ENCODE measurements at regions not wholly inside any gene's neighbourhood (a gene's known extent, or its start where the extent isn't known, plus 50 kb on each side); places are given as distances from the start of the nearest gene placed in this dataset.

DNA sequence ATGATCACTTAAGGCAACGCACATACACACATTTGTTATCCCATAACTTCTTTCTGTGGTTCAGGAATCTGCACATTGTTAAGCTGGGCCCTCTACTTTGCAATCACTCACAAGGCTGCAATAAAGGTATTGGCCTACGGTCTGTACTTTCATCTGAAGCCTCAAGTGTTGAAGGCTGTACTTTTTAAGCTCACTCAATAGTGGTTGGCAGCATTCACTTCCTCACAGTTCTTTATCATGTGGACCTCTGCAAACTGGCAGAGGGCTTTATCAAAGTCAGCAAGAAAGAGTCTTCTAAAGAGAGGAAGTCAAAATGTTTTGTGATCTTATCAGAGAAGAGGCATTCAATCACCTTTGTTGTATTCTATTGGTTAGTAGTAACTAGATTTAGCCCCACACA, 301.4 kb upstream of the EPHA5 start:
- H2AFZ ChIP-seq (ENCODE audit: low read depth): no peak overlapping the region
- no peaks in the 10 kb centered on the region for H3K79me2 ChIP-seq (ENCODE audit: insufficient read depth)
- H3K9ac ChIP-seq: no peak overlapping the region
- no peaks in the 10 kb centered on the region for H3F3A ChIP-seq (replicated peaks; ENCODE audit: insufficient read depth)
- DNase-seq: no peak
- no peaks in the 10 kb centered on the region for H3K4me1 ChIP-seq (ENCODE audit: control insufficient read depth in 1 of 2, insufficient read depth in 2 of 2, low read depth in 1 of 2, low read length in 1 of 2)
- no peaks in the 10 kb centered on the region for H3K9me3 ChIP-seq
- WGBS (ENCODE audit: low lambda C conversion rate): 15% methylated on average over 2 of the region's 2 CpGs
- H3K4me3 ChIP-seq (ENCODE audit: low read depth in 2 of 2, low read length in 1 of 2): no peak overlapping the region
- no peak overlapping the region for H3K27ac ChIP-seq (ENCODE audit: low read depth in 2 of 2, low read length in 1 of 2)
- TF ChIP-seq MXI1 (IDR thresholded peaks at IDR 0.05; ENCODE audit: low read depth, low read length) (no peak), FOXJ3 (CRISPR knock-in tag; IDR thresholded peaks at IDR 0.05) (no peak)
- H3K27me3 ChIP-seq (ENCODE audit: insufficient read depth): no peaks in the 10 kb centered on the region
- no peaks in the 10 kb centered on the region for H4K20me1 ChIP-seq (ENCODE audit: insufficient read depth)
- H3K9me2 ChIP-seq: no peaks in the 10 kb centered on the region
- POLR2A ChIA-PET: no interaction called here
- CTCF ChIA-PET: no interaction called here
- no peak overlapping the region for H3K4me2 ChIP-seq
- H3K36me3 ChIP-seq (replicated peaks in 1 of 2; ENCODE audit: control insufficient read depth in 1 of 2, insufficient read depth in 2 of 2, low read length in 1 of 2): no peaks in the 10 kb centered on the region

DNA sequence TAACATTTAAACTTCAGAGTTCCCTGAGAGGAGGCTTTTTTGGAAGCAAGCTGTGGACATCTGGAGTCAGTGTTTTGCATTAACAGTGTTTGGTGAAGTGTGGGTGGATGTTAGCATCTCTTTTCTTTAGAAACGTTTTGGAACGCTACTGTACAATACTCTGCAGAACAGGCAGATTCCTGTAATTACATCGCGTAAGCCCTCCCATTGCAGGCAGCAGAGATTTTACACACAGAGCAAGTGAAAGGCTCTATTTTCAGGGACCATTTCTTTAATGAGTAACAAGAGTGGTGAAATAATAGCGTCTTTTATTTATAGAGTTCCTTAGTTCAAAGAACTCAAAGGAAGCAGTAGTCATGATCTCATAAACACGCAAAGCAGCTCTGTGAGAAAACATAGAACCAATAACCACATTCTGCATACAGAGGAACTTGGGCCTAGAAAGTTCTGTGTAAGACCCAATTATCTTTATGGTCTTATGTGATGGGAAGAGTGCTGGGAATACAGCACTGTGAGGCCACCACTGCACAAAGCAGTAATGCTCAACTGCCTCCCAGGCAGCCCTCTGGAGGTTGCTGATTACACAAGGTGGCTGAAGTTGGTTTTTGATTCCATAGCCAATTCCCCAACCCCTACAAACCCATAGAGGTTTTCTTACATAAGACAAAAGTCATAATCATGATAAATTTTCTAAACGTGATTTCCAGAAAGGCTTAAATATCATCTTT, 298.7 kb upstream of the EPHA5 start:
- Histone ChIP-seq H3K36me3 (replicated peaks in 1 of 2; ENCODE audit: control insufficient read depth in 1 of 2, insufficient read depth in 2 of 2, low read length in 1 of 2) (no peaks in the 10 kb centered on the region), H3K27me3 (ENCODE audit: insufficient read depth) (no peaks in the 10 kb centered on the region), H2AFZ (ENCODE audit: low read depth) (no peak overlapping the region), H3K27ac (ENCODE audit: low read depth in 2 of 2, low read length in 1 of 2) (no peak overlapping the region), H3K79me2 (ENCODE audit: insufficient read depth) (no peaks in the 10 kb centered on the region), H3K9ac (no peak overlapping the region), H3K9me2 (no peaks in the 10 kb centered on the region), H4K20me1 (ENCODE audit: insufficient read depth) (no peaks in the 10 kb centered on the region), H3F3A (replicated peaks; ENCODE audit: insufficient read depth) (no peaks in the 10 kb centered on the region), H3K4me3 (ENCODE audit: low read depth in 2 of 2, low read length in 1 of 2) (no peak overlapping the region), H3K4me2 (no peak overlapping the region), H3K4me1 (ENCODE audit: control insufficient read depth in 1 of 2, insufficient read depth in 2 of 2, low read depth in 1 of 2, low read length in 1 of 2) (no peaks in the 10 kb centered on the region), H3K9me3 (no peaks in the 10 kb centered on the region)
- TF ChIP-seq TEAD4 (IDR thresholded peaks at IDR 0.05; ENCODE audit: borderline replicate concordance, insufficient read depth): no peak
- TF ChIP-seq, protein P1, sequence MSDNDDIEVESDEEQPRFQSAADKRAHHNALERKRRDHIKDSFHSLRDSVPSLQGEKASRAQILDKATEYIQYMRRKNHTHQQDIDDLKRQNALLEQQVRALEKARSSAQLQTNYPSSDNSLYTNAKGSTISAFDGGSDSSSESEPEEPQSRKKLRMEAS (IDR thresholded peaks at IDR 0.05; ENCODE audit: low read depth): no peak
- WGBS (ENCODE audit: low lambda C conversion rate): 37% methylated on average over 7 of the region's 7 CpGs
- DNase-seq: no peak
- CTCF ChIA-PET: no interaction called here
- POLR2A ChIA-PET: no interaction called here

DNA sequence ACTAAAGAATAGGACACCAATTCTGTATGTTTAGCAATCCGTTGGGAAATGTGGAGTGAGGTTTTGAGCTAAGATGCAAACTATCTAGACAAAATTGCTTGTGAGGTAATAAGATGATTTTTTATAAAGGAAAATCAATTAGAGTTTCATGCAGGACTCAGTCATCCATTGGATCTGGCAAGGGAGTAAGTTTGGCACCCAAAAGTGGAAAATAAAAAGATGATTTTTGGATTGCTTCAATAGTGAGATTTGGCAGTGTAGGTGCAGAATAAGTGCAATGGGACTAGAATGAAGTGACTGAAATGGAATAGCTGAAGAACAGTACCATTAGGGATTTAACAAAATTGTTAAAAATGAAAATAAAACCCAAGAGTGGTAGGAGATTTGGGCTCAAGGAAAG, 290.5 kb upstream of the EPHA5 start:
- Histone ChIP-seq H3K79me2 (ENCODE audit: insufficient read depth) (no peaks in the 10 kb centered on the region), H3K36me3 (replicated peaks in 1 of 2; ENCODE audit: control insufficient read depth in 1 of 2, insufficient read depth in 2 of 2, low read length in 1 of 2) (no peaks in the 10 kb centered on the region), H3K9me2 (no peaks in the 10 kb centered on the region), H4K20me1 (ENCODE audit: insufficient read depth) (no peaks in the 10 kb centered on the region), H3K4me2 (no peak overlapping the region), H3K4me1 (ENCODE audit: control insufficient read depth in 1 of 2, insufficient read depth in 2 of 2, low read depth in 1 of 2, low read length in 1 of 2) (no peaks in the 10 kb centered on the region), H3F3A (replicated peaks; ENCODE audit: insufficient read depth) (no peaks in the 10 kb centered on the region), H3K9ac (no peak overlapping the region), H3K27ac (ENCODE audit: low read depth in 2 of 2, low read length in 1 of 2) (no peak overlapping the region), H3K4me3 (ENCODE audit: low read depth in 2 of 2, low read length in 1 of 2) (no peak overlapping the region), H3K9me3 (no peaks in the 10 kb centered on the region), H3K27me3 (ENCODE audit: insufficient read depth) (no peaks in the 10 kb centered on the region), H2AFZ (ENCODE audit: low read depth) (no peak overlapping the region)
- 18% methylated on average over 1 of the region's 1 CpG for WGBS (ENCODE audit: low lambda C conversion rate)
- ChIA-PET CTCF (no interaction called here), POLR2A (no interaction called here)
- no peak for DNase-seq
- no peak for TF ChIP-seq RAD21 (IDR thresholded peaks at IDR 0.05; ENCODE audit: low read length)
- TF ChIP-seq, protein P2, sequence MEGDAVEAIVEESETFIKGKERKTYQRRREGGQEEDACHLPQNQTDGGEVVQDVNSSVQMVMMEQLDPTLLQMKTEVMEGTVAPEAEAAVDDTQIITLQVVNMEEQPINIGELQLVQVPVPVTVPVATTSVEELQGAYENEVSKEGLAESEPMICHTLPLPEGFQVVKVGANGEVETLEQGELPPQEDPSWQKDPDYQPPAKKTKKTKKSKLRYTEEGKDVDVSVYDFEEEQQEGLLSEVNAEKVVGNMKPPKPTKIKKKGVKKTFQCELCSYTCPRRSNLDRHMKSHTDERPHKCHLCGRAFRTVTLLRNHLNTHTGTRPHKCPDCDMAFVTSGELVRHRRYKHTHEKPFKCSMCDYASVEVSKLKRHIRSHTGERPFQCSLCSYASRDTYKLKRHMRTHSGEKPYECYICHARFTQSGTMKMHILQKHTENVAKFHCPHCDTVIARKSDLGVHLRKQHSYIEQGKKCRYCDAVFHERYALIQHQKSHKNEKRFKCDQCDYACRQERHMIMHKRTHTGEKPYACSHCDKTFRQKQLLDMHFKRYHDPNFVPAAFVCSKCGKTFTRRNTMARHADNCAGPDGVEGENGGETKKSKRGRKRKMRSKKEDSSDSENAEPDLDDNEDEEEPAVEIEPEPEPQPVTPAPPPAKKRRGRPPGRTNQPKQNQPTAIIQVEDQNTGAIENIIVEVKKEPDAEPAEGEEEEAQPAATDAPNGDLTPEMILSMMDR (IDR thresholded peaks at IDR 0.05): no peak
- TF ChIP-seq, protein P3, sequence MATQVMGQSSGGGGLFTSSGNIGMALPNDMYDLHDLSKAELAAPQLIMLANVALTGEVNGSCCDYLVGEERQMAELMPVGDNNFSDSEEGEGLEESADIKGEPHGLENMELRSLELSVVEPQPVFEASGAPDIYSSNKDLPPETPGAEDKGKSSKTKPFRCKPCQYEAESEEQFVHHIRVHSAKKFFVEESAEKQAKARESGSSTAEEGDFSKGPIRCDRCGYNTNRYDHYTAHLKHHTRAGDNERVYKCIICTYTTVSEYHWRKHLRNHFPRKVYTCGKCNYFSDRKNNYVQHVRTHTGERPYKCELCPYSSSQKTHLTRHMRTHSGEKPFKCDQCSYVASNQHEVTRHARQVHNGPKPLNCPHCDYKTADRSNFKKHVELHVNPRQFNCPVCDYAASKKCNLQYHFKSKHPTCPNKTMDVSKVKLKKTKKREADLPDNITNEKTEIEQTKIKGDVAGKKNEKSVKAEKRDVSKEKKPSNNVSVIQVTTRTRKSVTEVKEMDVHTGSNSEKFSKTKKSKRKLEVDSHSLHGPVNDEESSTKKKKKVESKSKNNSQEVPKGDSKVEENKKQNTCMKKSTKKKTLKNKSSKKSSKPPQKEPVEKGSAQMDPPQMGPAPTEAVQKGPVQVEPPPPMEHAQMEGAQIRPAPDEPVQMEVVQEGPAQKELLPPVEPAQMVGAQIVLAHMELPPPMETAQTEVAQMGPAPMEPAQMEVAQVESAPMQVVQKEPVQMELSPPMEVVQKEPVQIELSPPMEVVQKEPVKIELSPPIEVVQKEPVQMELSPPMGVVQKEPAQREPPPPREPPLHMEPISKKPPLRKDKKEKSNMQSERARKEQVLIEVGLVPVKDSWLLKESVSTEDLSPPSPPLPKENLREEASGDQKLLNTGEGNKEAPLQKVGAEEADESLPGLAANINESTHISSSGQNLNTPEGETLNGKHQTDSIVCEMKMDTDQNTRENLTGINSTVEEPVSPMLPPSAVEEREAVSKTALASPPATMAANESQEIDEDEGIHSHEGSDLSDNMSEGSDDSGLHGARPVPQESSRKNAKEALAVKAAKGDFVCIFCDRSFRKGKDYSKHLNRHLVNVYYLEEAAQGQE (IDR thresholded peaks at IDR 0.05; ENCODE audit: low read depth, low read length): no peak
- no peak for TF ChIP-seq JUND (IDR thresholded peaks at IDR 0.05)
- TF ChIP-seq MXI1 (IDR thresholded peaks at IDR 0.05; ENCODE audit: low read depth, low read length): no peak
- TF ChIP-seq YY1 (IDR thresholded peaks at IDR 0.05; ENCODE audit: low read depth): no peak
- no peak for TF ChIP-seq FOXJ3 (CRISPR knock-in tag; IDR thresholded peaks at IDR 0.05)
- TF ChIP-seq, protein P4, sequence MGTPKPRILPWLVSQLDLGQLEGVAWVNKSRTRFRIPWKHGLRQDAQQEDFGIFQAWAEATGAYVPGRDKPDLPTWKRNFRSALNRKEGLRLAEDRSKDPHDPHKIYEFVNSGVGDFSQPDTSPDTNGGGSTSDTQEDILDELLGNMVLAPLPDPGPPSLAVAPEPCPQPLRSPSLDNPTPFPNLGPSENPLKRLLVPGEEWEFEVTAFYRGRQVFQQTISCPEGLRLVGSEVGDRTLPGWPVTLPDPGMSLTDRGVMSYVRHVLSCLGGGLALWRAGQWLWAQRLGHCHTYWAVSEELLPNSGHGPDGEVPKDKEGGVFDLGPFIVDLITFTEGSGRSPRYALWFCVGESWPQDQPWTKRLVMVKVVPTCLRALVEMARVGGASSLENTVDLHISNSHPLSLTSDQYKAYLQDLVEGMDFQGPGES (IDR thresholded peaks at IDR 0.05; ENCODE audit: low read depth, low read length): no peak
- TF ChIP-seq, protein P5, sequence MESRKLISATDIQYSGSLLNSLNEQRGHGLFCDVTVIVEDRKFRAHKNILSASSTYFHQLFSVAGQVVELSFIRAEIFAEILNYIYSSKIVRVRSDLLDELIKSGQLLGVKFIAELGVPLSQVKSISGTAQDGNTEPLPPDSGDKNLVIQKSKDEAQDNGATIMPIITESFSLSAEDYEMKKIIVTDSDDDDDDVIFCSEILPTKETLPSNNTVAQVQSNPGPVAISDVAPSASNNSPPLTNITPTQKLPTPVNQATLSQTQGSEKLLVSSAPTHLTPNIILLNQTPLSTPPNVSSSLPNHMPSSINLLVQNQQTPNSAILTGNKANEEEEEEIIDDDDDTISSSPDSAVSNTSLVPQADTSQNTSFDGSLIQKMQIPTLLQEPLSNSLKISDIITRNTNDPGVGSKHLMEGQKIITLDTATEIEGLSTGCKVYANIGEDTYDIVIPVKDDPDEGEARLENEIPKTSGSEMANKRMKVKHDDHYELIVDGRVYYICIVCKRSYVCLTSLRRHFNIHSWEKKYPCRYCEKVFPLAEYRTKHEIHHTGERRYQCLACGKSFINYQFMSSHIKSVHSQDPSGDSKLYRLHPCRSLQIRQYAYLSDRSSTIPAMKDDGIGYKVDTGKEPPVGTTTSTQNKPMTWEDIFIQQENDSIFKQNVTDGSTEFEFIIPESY (IDR thresholded peaks at IDR 0.05; ENCODE audit: borderline replicate concordance, low read depth): no peak
- no peak for TF ChIP-seq NFIC (IDR thresholded peaks at IDR 0.05; ENCODE audit: borderline replicate concordance)
- TF ChIP-seq FOXM1 (IDR thresholded peaks at IDR 0.05; ENCODE audit: low read depth): no peak

All from SK-N-SH (cell line).